ENCODE measurements at regions not wholly inside any gene's neighbourhood (a gene's known extent, or its start where the extent isn't known, plus 50 kb on each side); places are given as distances from the start of the nearest gene placed in this dataset.

DNA sequence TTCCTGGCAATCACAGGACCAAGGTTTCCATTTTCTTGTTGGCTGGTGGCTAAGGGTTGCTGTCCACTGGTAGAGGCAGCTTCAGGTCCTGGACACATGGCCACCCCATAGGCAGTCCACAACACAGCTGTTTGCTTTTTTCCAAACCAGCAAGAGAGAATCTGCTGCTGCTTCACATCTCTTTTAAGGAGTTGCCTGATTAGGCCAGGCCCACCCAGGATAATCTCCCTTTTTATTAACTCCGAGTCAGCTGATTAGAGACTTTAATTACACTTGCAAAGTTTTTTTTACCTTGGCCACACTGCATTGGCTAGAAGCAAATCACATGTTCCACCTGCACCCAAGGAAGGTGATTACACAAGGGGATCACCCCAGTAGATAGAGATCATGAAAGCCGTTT lies 106.6 kb upstream of the IRX6 start:
- DNase-seq (ENCODE audit: low spot score): no peak

- no peak for DNase-seq (ENCODE audit: low spot score)
Observed at GRCh38 chr16:55221836-55222235, 102.2 kb upstream of the IRX6 start.

- no peak for DNase-seq (ENCODE audit: low spot score)
Observed at GRCh38 chr16:55222486-55222885, 101.5 kb upstream of the IRX6 start.

- no peak for DNase-seq (ENCODE audit: low spot score)
Observed at GRCh38 chr16:55225972-55226542, 97.9 kb upstream of the IRX6 start.

- DNase-seq (ENCODE audit: low spot score): no peak
Observed at GRCh38 chr16:55232822-55233221, 91.2 kb upstream of the IRX6 start.

- DNase-seq (ENCODE audit: low spot score): no peak
Observed at GRCh38 chr16:55233464-55233863, 90.5 kb upstream of the IRX6 start.

GRCh38 chr16:55236655-55237054 lies 87.3 kb upstream of the IRX6 start:
- DNase-seq (ENCODE audit: low spot score): no peak

- DNase-seq (ENCODE audit: low spot score): no peak
Observed at GRCh38 chr16:55239723-55240122, 84.3 kb upstream of the IRX6 start.

DNA sequence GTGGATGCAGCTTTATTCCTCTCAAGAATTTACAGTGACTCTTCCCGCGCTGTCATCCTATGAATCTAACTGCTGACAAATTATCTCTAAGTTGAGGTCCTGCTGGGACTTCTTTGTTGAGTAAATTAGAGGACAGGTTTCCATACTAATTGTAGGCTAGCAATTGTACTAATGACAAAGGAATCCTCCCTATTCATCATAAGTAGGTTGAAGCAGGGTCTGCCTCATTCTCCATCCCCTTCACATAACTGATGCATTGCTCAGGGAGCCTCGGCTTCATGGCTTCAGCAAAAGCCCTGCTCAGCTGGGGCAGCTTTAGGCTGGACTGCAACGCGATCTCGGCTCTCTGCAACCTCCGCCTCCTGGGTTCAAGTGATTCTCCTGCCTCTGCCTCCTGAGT lies 83.1 kb upstream of the IRX6 start:
- DNase-seq (ENCODE audit: low spot score): no peak

DNA sequence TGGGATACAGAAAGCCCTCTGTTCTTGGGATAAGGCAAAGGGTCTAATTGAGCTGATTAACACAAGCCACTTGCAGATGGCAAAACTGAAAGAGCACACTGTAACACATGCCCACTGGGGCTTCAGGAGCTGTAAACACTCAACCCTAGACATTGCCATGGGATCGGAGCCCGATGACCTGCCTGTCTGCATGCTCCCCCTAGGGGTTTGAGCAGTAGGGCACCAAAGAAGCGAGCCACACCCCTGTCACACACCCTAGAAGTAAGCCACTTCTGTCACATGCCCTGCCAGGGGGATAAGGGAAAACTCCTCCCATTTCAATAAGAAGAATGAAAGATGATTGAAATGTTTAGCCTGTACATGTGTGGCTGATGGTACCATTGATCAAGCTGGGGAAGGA lies 81.3 kb upstream of the IRX6 start:
- DNase-seq (ENCODE audit: low spot score): no peak

DNA sequence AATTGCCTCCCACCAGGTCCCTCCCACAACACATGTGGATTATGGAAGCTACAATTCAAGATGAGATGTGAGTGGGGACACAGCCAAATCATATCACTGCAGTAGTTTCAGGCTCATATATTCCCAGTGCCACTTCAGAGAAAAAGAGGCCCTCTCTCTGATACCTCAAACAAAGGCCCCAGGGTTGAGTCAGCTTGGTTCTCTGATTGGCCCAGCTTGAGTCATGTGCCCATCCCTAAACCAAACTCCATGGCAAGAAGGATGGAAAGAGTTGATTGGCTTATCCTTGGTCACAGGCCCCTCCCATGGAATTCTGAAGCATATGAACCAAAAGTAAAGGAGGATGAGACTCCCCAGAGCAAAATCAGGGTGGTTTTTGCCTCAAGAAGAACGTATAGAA lies 75.9 kb upstream of the IRX6 start:
- DNase-seq (ENCODE audit: low spot score): no peak

GRCh38 chr16:55248494-55248893 lies 75.5 kb upstream of the IRX6 start:
- DNase-seq (ENCODE audit: low spot score): no peak

- no peak for DNase-seq (ENCODE audit: low spot score)
Observed at GRCh38 chr16:55249361-55249760, 74.6 kb upstream of the IRX6 start.

GRCh38 chr16:55249936-55250335 lies 74.1 kb upstream of the IRX6 start:
- no peak for DNase-seq (ENCODE audit: low spot score)

DNA sequence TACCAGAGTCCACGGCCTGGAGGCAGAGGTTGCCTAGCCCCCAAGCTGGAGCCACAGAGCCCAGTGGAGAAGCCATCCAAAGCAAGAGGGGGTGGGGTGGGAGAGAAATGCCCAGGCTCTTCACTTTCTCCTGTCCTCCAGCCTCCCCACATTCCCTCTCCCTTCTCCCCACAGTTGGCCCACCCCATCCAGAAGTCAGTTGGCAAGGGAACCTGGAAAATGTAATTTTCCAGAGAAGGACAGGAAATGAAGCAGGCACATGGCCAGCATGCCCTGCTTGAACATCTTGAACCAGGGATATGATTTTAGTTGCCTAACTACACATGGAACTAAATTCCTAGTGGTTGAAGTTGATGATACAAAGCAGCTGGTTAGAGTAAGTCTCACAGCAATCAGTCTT lies 73.3 kb upstream of the IRX6 start:
- DNase-seq (ENCODE audit: low spot score): no peak

DNA sequence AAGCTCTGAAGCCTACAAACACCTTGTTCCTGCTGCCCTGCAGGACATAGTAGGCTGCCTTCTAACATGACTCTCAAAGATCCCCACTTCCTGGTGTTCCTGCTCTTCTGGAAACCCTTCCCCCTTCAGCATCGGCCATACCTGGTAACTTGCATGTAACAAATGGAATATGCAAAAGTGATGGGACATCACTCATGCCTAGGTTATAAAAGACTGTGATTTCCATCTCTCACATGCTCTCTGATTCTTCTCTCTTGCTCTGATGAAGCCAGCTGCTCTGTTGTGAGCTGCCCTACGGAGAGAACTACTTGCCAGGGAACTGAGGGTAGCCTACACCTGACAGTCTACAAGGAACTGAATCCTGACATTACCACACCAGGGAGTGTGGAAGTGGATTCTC lies 72.9 kb upstream of the IRX6 start:
- no peak for DNase-seq (ENCODE audit: low spot score)

- no peak for DNase-seq (ENCODE audit: low spot score)
Observed at GRCh38 chr16:55252577-55252976, 71.4 kb upstream of the IRX6 start.

DNA sequence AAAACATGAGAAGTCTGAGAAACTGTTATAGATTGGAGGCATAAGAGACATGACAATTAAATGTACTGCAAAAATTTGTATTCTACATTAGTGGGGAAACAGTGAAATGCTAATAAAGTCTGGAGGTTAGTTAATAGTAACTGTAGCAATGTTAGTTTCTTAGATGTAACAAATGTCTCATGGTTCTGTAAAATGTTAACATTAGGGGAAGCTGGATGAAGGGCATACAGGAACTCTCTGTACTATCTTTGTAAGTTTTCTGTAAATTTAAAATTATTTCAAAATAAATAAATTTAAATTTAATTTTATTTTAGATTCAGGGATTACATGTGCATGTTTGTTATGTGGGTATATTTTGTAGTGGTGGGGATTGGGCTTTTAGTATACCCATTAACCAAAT lies 70.0 kb upstream of the IRX6 start:
- no peak for DNase-seq (ENCODE audit: low spot score)

GRCh38 chr16:55255733-55256282 lies 68.2 kb upstream of the IRX6 start:
- no peak for DNase-seq (ENCODE audit: low spot score)

DNA sequence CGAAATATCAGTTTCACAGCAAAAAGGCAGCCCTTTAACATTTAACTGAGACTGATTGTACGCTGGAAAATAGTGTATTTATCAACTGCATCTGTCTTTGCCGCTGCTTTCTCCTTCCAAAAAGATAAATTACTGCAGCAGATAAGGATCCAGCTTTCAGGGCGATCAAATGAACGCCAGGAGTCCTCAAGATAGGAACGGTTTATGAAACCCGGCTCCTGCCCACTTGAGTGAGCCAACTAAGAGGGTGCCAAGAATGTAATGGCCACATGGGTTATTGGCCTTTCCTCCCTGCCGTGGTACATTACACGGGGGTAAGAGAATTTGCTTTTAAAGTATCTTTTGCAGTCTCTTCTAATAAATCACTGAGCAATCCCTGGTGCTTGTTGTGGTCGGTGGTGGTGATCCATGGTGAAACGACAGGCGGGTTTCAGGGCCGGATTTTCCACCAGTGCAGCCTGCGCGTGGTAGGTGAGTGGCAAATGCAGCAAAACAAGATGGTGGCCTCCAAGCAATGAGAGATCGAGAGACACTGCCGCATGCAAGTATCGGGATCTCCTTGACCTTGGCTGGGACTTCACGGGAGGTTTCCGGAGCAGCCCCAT lies 67.5 kb upstream of the IRX6 start:
- no peak for DNase-seq (ENCODE audit: low spot score)

DNA sequence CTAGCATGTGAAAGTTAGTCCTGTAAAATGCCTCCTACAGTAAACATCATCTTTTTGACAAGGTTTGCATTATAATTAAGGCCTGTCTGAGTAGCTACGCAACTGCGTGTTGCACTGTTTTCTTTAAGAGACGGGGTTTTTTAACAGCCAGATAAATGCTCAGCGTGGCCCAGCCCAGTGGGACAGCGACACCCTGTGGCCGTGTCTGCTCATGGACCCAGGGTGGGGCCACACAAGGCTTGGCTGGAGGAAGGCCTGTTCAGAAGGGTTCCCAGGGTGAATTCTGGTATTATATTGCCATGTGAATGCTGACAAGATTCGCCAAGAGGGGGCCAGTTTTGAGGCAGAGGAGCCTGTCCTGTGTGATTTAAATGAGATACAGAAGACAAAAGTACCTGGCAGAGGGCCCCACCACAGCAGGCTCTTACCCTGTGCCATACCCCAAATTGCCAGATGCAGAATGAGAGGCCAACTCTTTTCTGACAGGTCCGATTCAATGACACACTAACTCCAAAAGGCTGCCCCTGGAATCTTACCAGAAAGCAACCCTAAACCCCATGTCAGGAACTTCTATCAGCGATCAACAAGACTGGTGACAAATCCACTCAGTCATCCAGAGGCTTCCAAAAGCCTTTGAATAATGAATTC lies 65.9 kb upstream of the IRX6 start:
- DNase-seq (ENCODE audit: low spot score): no peak

GRCh38 chr16:55261301-55261700 lies 62.7 kb upstream of the IRX6 start:
- DNase-seq (ENCODE audit: low spot score): no peak

Data from mesenteric fat pad (tissue), 1 donor.